Globus pallidus (tissue), 1 donor: ENCODE measurements at regions not wholly inside any gene's neighbourhood (a gene's known extent, or its start where the extent isn't known, plus 50 kb on each side); places are given as distances from the start of the nearest gene placed in this dataset.

Source experiments
- DNase-seq: peaks from one replicate; pipeline ENCODE4 v3.0.0-alpha.2; 2015; ENCODE audit warnings: low spot score

GRCh38 chr18:8458546-8459215 lies 150.6 kb upstream of the RAB12 start:
- DNase-seq: no peak

- no peak for DNase-seq
Observed at GRCh38 chr18:8460748-8461147, 148.5 kb upstream of the RAB12 start.

GRCh38 chr18:8461544-8461943 lies 147.7 kb upstream of the RAB12 start:
- no peak for DNase-seq

- no peak for DNase-seq
Observed at GRCh38 chr18:8462651-8463185, 146.5 kb upstream of the RAB12 start.

- DNase-seq: no peak
Observed at GRCh38 chr18:8463791-8464190, 145.4 kb upstream of the RAB12 start.

GRCh38 chr18:8468191-8468590 lies 141.0 kb upstream of the RAB12 start:
- no peak for DNase-seq

- DNase-seq: no peak
Observed at GRCh38 chr18:8468921-8469335, 140.3 kb upstream of the RAB12 start.

- DNase-seq: no peak
Observed at GRCh38 chr18:8469544-8470130, 139.6 kb upstream of the RAB12 start.

- DNase-seq: no peak
Observed at GRCh38 chr18:8471372-8471771, 137.9 kb upstream of the RAB12 start.

GRCh38 chr18:8474661-8475060 lies 134.6 kb upstream of the RAB12 start:
- no peak for DNase-seq

- no peak for DNase-seq
Observed at GRCh38 chr18:8477615-8478014, 131.6 kb upstream of the RAB12 start.

GRCh38 chr18:8478166-8478967 lies 130.9 kb upstream of the RAB12 start:
- peak; percentile 20 for DNase-seq

- no peak for DNase-seq
Observed at GRCh38 chr18:8478968-8479370, 130.3 kb upstream of the RAB12 start.

- DNase-seq: no peak
Observed at GRCh38 chr18:8479789-8480188, 129.4 kb upstream of the RAB12 start.

- peak; percentile 42 for DNase-seq
Observed at GRCh38 chr18:8480506-8481328, 128.5 kb upstream of the RAB12 start.

- no peak for DNase-seq
Observed at GRCh38 chr18:8484951-8485350, 124.3 kb upstream of the RAB12 start.

- DNase-seq: no peak
Observed at GRCh38 chr18:8489761-8490160, 119.5 kb upstream of the RAB12 start.

GRCh38 chr18:8491516-8491915 lies 117.7 kb upstream of the RAB12 start:
- no peak for DNase-seq

- no peak for DNase-seq
Observed at GRCh38 chr18:8493141-8493540, 116.1 kb upstream of the RAB12 start.

- no peak for DNase-seq
Observed at GRCh38 chr18:8496186-8496585, 113.1 kb upstream of the RAB12 start.

GRCh38 chr18:8498905-8499304 lies 110.3 kb upstream of the RAB12 start:
- DNase-seq: no peak
